ENCODE measurements at regions not wholly inside any gene's neighbourhood (a gene's known extent, or its start where the extent isn't known, plus 50 kb on each side); places are given as distances from the start of the nearest gene placed in this dataset.

DNA sequence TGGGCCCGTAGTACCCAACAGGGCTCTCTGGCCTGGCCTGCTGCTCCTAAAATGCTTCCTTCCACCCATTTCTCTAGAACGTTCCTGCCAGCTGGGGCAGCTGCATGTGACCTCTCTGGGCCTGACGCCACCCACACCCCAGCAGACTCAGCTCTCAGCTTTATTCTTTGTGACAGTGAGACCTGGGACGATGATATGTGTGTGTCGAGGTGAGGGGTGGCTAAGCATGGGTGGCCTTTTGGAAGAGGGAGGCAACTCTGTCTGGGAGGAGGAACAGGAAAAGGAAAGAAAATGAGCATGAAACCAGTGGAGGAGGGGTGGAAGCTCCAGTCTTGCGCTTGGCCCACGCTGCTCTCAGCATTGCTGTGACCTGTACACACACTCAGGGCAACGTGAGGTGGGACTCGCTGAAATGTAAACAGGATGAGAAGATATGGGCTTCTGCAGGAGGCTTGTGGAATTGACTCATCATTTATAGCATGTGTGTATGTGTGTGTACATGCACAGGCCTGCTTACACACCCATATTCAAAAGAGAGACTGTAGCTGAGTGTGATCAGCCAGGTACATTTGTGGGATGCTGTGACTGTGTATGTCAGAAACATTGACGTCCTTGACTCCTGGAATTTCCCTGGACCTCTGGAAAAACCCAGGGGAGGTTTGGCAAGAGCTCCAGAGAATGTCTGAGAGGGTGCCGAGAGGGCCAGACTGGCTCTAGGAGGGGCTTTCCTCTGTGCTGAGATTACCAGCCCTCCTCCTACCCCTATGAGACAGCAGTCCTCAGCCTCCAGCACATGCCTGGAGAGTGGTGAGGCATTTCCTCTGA, 137.9 kb downstream of the PJA1 start:
- Histone ChIP-seq H4K8ac (ENCODE audit: low read length) (peak overlapping the region; percentile 69), H2BK15ac (ENCODE audit: low read depth, poor library complexity, severe bottlenecking) (no peak overlapping the region), H2BK120ac (ENCODE audit: low read depth, low read length) (peak overlapping the region; percentile 54), H3K36me3 (ENCODE audit: control insufficient read depth in 1 of 2, insufficient read depth in 2 of 2, low read depth in 1 of 2, low read length in 2 of 2) (no peaks in the 10 kb centered on the region), H2AK5ac (ENCODE audit: low read length, severe bottlenecking) (no peak overlapping the region), H2BK12ac (ENCODE audit: low read length in 2 of 2) (peak overlapping the region; percentile 54 to 95), H3K27ac (ENCODE audit: low read length, poor library complexity, severe bottlenecking) (no peak overlapping the region), H2AFZ (ENCODE audit: low read depth, low read length) (peak overlapping the region; percentile 4), H3K79me1 (replicated peaks; ENCODE audit: low read length, poor library complexity, severe bottlenecking) (no peaks in the 10 kb centered on the region), H2BK5ac (ENCODE audit: low read depth, low read length, poor library complexity, severe bottlenecking) (no peak overlapping the region), H3K18ac (ENCODE audit: low read depth in 1 of 2, low read length in 2 of 2) (peak overlapping the region; percentile 77 to 80), H3K23ac (ENCODE audit: low read length in 2 of 2) (no peak overlapping the region), H3K4ac (ENCODE audit: low read depth in 1 of 2, low read length in 2 of 2) (peak overlapping the region in 1 of 2 experiments; percentile 37), H4K91ac (ENCODE audit: low read length) (peak overlapping the region; percentile 34), H3K9ac (ENCODE audit: low read length) (no peak overlapping the region), H3K9me3 (ENCODE audit: control insufficient read depth, low read length) (no peaks in the 10 kb centered on the region), H3K4me2 (ENCODE audit: low read length, poor library complexity, severe bottlenecking) (no peak overlapping the region), H3K4me3 (ENCODE audit: insufficient read depth in 1 of 2, low read depth in 1 of 2, low read length in 2 of 2) (no peak overlapping the region), H3K27me3 (ENCODE audit: control insufficient read depth in 1 of 2, insufficient read depth in 1 of 2, low read length in 2 of 2) (peaks cover 0 to 56% of the 10 kb centered on the region in 2 experiments), H3K4me1 (ENCODE audit: control insufficient read depth, insufficient read depth, low read depth, low read length) (peaks cover 19% of the 10 kb centered on the region), H3K14ac (ENCODE audit: low read length in 2 of 2) (no peak overlapping the region)
- WGBS = 13% methylated on average over 7 of the region's 11 CpGs
- DNase-seq = peak; percentile 92

- Histone ChIP-seq H4K91ac (ENCODE audit: low read length) (no peak overlapping the region), H3K23ac (ENCODE audit: low read length in 2 of 2) (no peak overlapping the region), H2BK120ac (ENCODE audit: low read depth, low read length) (peak overlapping the region; percentile 2), H3K4me2 (ENCODE audit: low read length, poor library complexity, severe bottlenecking) (no peak overlapping the region), H3K9ac (ENCODE audit: low read length) (no peak overlapping the region), H2BK5ac (ENCODE audit: low read depth, low read length, poor library complexity, severe bottlenecking) (no peak overlapping the region), H3K79me1 (replicated peaks; ENCODE audit: low read length, poor library complexity, severe bottlenecking) (no peaks in the 10 kb centered on the region), H3K27ac (ENCODE audit: low read length, poor library complexity, severe bottlenecking) (peak overlapping the region; percentile 21), H3K14ac (ENCODE audit: low read length in 2 of 2) (no peak overlapping the region), H3K36me3 (ENCODE audit: control insufficient read depth in 1 of 2, insufficient read depth in 2 of 2, low read depth in 1 of 2, low read length in 2 of 2) (no peaks in the 10 kb centered on the region), H3K9me3 (ENCODE audit: control insufficient read depth, low read length) (no peaks in the 10 kb centered on the region), H4K8ac (ENCODE audit: low read length) (no peak overlapping the region), H2AK5ac (ENCODE audit: low read length, severe bottlenecking) (no peak overlapping the region), H2BK15ac (ENCODE audit: low read depth, poor library complexity, severe bottlenecking) (no peak overlapping the region), H2BK12ac (ENCODE audit: low read length in 2 of 2) (peak overlapping the region in 1 of 2 experiments; percentile 66), H2AFZ (ENCODE audit: low read depth, low read length) (no peak overlapping the region), H3K4me1 (ENCODE audit: control insufficient read depth, insufficient read depth, low read depth, low read length) (peaks cover 12% of the 10 kb centered on the region), H3K27me3 (ENCODE audit: control insufficient read depth in 1 of 2, insufficient read depth in 1 of 2, low read length in 2 of 2) (peaks cover 0 to 58% of the 10 kb centered on the region in 2 experiments), H3K4ac (ENCODE audit: low read depth in 1 of 2, low read length in 2 of 2) (no peak overlapping the region), H3K4me3 (ENCODE audit: insufficient read depth in 1 of 2, low read depth in 1 of 2, low read length in 2 of 2) (no peak overlapping the region), H3K18ac (ENCODE audit: low read depth in 1 of 2, low read length in 2 of 2) (no peak overlapping the region)
- peak; percentile 59 for DNase-seq
- WGBS = 69% methylated on average over 3 of the region's 4 CpGs
Observed at GRCh38 chrX:69025802-69026301, 139.4 kb downstream of the PJA1 start.

DNA sequence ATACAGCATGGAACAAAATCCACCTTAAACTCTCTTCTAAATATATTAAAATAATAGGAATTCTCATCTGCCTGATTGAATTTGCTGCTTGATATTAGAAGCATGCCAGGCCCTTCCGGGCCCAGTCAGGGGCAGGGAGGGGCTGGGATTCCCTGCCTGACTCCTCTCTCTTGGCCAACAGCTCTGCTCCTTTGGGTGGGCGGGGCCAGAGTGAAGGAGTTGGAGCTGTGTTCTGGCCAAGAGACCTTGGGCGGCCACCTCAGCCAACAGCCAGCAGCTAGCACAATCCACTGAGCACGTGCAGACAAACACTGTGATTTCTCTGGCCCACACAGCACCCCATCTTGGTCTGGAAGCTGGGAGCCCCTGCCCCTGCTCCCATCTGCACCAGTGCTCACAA, 140.3 kb downstream of the PJA1 start:
- H3K18ac ChIP-seq (ENCODE audit: low read depth in 1 of 2, low read length in 2 of 2) = no peak overlapping the region
- H2BK5ac ChIP-seq (ENCODE audit: low read depth, low read length, poor library complexity, severe bottlenecking) = no peak overlapping the region
- peak overlapping the region; percentile 14 for H4K8ac ChIP-seq (ENCODE audit: low read length)
- no peak overlapping the region for H3K14ac ChIP-seq (ENCODE audit: low read length in 2 of 2)
- no peaks in the 10 kb centered on the region for H3K9me3 ChIP-seq (ENCODE audit: control insufficient read depth, low read length)
- H2BK15ac ChIP-seq (ENCODE audit: low read depth, poor library complexity, severe bottlenecking) = no peak overlapping the region
- no peak overlapping the region for H3K4ac ChIP-seq (ENCODE audit: low read depth in 1 of 2, low read length in 2 of 2)
- no peak overlapping the region for H2BK120ac ChIP-seq (ENCODE audit: low read depth, low read length)
- no peak overlapping the region for H3K27ac ChIP-seq (ENCODE audit: low read length, poor library complexity, severe bottlenecking)
- no peak overlapping the region for H3K23ac ChIP-seq (ENCODE audit: low read length in 2 of 2)
- peak overlapping the region; percentile 4 for H2AK5ac ChIP-seq (ENCODE audit: low read length, severe bottlenecking)
- H2BK12ac ChIP-seq (ENCODE audit: low read length in 2 of 2) = no peak overlapping the region
- peaks cover 0 to 52% of the 10 kb centered on the region in 2 experiments for H3K27me3 ChIP-seq (ENCODE audit: control insufficient read depth in 1 of 2, insufficient read depth in 1 of 2, low read length in 2 of 2)
- H4K91ac ChIP-seq (ENCODE audit: low read length) = no peak overlapping the region
- peaks cover 12% of the 10 kb centered on the region for H3K4me1 ChIP-seq (ENCODE audit: control insufficient read depth, insufficient read depth, low read depth, low read length)
- H3K36me3 ChIP-seq (ENCODE audit: control insufficient read depth in 1 of 2, insufficient read depth in 2 of 2, low read depth in 1 of 2, low read length in 2 of 2) = no peaks in the 10 kb centered on the region
- no peak overlapping the region for H3K9ac ChIP-seq (ENCODE audit: low read length)
- no peaks in the 10 kb centered on the region for H3K79me1 ChIP-seq (replicated peaks; ENCODE audit: low read length, poor library complexity, severe bottlenecking)
- 85% methylated on average over 3 of the region's 4 CpGs for WGBS
- DNase-seq = peak; percentile 41
- H3K4me3 ChIP-seq (ENCODE audit: insufficient read depth in 1 of 2, low read depth in 1 of 2, low read length in 2 of 2) = no peak overlapping the region
- no peak overlapping the region for H3K4me2 ChIP-seq (ENCODE audit: low read length, poor library complexity, severe bottlenecking)
- no peak overlapping the region for H2AFZ ChIP-seq (ENCODE audit: low read depth, low read length)

GRCh38 chrX:69024161-69024736, 141.0 kb downstream of the PJA1 start:
- no peaks in the 10 kb centered on the region for H3K79me1 ChIP-seq (replicated peaks; ENCODE audit: low read length, poor library complexity, severe bottlenecking)
- WGBS = 93% methylated on average over 10 of the region's 10 CpGs
- H2BK15ac ChIP-seq (ENCODE audit: low read depth, poor library complexity, severe bottlenecking) = no peak overlapping the region

More at GRCh38 chrX:69024161-69024736, 141.0 kb downstream of the PJA1 start:
- Histone ChIP-seq H2BK5ac (ENCODE audit: low read depth, low read length, poor library complexity, severe bottlenecking) (no peak overlapping the region), H2BK12ac (ENCODE audit: low read length in 2 of 2) (no peak overlapping the region), H2AK5ac (ENCODE audit: low read length, severe bottlenecking) (no peak overlapping the region), H3K9me3 (ENCODE audit: control insufficient read depth, low read length) (no peaks in the 10 kb centered on the region), H3K9ac (ENCODE audit: low read length) (no peak overlapping the region), H3K23ac (ENCODE audit: low read length in 2 of 2) (no peak overlapping the region), H3K27me3 (ENCODE audit: control insufficient read depth in 1 of 2, insufficient read depth in 1 of 2, low read length in 2 of 2) (peaks cover 0 to 54% of the 10 kb centered on the region in 2 experiments), H3K4ac (ENCODE audit: low read depth in 1 of 2, low read length in 2 of 2) (no peak overlapping the region), H4K91ac (ENCODE audit: low read length) (no peak overlapping the region), H2BK120ac (ENCODE audit: low read depth, low read length) (no peak overlapping the region), H3K27ac (ENCODE audit: low read length, poor library complexity, severe bottlenecking) (peak overlapping the region; percentile 12), H3K4me1 (ENCODE audit: control insufficient read depth, insufficient read depth, low read depth, low read length) (peaks cover 12% of the 10 kb centered on the region), H2AFZ (ENCODE audit: low read depth, low read length) (no peak overlapping the region), H3K36me3 (ENCODE audit: control insufficient read depth in 1 of 2, insufficient read depth in 2 of 2, low read depth in 1 of 2, low read length in 2 of 2) (no peaks in the 10 kb centered on the region), H3K4me3 (ENCODE audit: insufficient read depth in 1 of 2, low read depth in 1 of 2, low read length in 2 of 2) (no peak overlapping the region), H3K18ac (ENCODE audit: low read depth in 1 of 2, low read length in 2 of 2) (no peak overlapping the region), H3K4me2 (ENCODE audit: low read length, poor library complexity, severe bottlenecking) (no peak overlapping the region), H4K8ac (ENCODE audit: low read length) (no peak overlapping the region), H3K14ac (ENCODE audit: low read length in 2 of 2) (no peak overlapping the region)
- no peak for DNase-seq
